C4-2B (cell line): ENCODE measurements at regions not wholly inside any gene's neighbourhood (a gene's known extent, or its start where the extent isn't known, plus 50 kb on each side); places are given as distances from the start of the nearest gene placed in this dataset.
A peak's percentile ranks its signal among the peaks of the same experiment; 100 is the strongest.

Experiments used
- H3K27ac ChIP-seq: fragments of 450-650 bp; 2 replicates; pipeline ENCODE4 v1.5.1; 2017
- ZFX ChIP-seq: fragments of 450-650 bp; IDR thresholded peaks from 2 replicates; pipeline ENCODE4 v1.6.1; 2017
- TF ChIP-seq, protein P1 (sequence below): fragments of 450-650 bp; conservative IDR thresholded peaks from 2 replicates; pipeline ENCODE4 v1.5.1; 2017; ENCODE audit warnings: mild to moderate bottlenecking

GRCh38 chr2:506866-507265 lies 170.3 kb downstream of the TMEM18 start:
- no peak overlapping the region for H3K27ac ChIP-seq
- TF ChIP-seq, protein P1, sequence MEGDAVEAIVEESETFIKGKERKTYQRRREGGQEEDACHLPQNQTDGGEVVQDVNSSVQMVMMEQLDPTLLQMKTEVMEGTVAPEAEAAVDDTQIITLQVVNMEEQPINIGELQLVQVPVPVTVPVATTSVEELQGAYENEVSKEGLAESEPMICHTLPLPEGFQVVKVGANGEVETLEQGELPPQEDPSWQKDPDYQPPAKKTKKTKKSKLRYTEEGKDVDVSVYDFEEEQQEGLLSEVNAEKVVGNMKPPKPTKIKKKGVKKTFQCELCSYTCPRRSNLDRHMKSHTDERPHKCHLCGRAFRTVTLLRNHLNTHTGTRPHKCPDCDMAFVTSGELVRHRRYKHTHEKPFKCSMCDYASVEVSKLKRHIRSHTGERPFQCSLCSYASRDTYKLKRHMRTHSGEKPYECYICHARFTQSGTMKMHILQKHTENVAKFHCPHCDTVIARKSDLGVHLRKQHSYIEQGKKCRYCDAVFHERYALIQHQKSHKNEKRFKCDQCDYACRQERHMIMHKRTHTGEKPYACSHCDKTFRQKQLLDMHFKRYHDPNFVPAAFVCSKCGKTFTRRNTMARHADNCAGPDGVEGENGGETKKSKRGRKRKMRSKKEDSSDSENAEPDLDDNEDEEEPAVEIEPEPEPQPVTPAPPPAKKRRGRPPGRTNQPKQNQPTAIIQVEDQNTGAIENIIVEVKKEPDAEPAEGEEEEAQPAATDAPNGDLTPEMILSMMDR: no peak
- no peak for TF ChIP-seq ZFX

- no peak for TF ChIP-seq ZFX
- TF ChIP-seq, protein P1: no peak
- H3K27ac ChIP-seq: no peak overlapping the region
These were observed 170.8 kb downstream of the TMEM18 start for GRCh38 chr2:506451-506850.

DNA sequence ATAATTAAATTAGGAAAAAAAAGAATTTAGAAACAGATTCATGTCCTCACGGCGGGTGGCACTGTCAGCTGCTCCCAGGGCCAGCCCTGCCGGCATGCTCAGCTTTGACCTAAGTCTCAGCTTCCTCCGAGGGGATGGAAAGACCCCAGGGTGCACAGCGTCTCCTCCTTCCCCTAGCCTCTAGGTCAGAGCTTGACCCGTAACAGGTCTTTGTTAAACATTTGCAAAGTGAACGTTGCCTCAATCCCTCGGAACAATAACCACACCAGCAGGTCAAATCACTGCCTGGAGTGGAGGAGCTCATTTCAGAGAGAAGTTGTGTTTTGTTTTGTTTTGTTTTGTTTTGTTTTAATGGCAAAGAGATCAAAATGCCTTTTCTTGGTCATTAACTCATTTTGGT lies 171.3 kb downstream of the TMEM18 start:
- no peak overlapping the region for H3K27ac ChIP-seq
- TF ChIP-seq, protein P1: no peak
- no peak for TF ChIP-seq ZFX

GRCh38 chr2:503288-503999 lies 173.8 kb downstream of the TMEM18 start:
- no peak overlapping the region for H3K27ac ChIP-seq
- no peak for TF ChIP-seq ZFX
- TF ChIP-seq, protein P1: no peak

GRCh38 chr2:502831-503230 lies 174.4 kb downstream of the TMEM18 start:
- TF ChIP-seq, protein P1: no peak
- TF ChIP-seq ZFX: no peak
- no peak overlapping the region for H3K27ac ChIP-seq

DNA sequence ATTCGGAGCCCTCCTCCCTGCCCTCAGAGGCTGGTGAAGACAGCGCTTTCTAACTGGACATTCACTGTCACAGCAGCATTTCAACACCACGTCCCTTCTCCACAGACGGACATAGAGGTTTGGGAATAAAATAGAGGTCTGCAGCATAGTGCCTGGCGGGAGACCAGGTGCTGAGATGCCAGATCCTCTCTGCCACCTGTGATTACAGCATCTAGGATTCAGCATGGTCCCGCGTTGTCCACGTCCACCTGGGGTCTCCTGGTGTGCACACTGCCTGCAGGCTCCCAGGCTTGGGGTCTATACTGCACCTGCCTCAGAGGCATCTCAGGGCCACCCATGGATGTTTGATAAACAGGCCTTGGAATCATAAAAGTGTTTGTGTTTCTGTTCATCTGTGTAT lies 175.5 kb downstream of the TMEM18 start:
- TF ChIP-seq, protein P1: no peak
- no peak for TF ChIP-seq ZFX
- no peak overlapping the region for H3K27ac ChIP-seq

DNA sequence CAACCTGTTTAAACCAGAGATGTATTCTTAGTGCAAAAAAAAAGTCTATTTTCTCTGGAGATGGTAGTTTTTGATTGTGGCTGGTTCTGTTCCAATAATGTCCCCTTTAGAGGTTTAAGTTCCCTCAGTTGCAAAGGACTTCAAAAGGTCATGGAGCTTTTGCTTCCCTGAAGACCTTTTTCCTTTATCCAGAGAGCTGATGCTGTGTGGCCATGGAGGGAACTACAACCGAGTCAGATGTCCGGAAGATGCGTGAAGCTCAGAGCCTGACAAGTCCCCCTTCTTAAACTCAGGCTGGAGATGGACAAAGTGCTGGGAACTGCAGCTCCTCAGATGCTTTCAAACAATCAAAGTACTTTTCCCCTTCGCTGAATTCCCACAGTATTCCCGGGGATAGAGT lies 176.1 kb downstream of the TMEM18 start:
- TF ChIP-seq, protein P1: peak; percentile 43
- no peak for TF ChIP-seq ZFX
- H3K27ac ChIP-seq: no peak overlapping the region
